Skeletal muscle satellite cell (primary cell): ENCODE measurements at regions not wholly inside any gene's neighbourhood (a gene's known extent, or its start where the extent isn't known, plus 50 kb on each side); places are given as distances from the start of the nearest gene placed in this dataset.

Source experiments
- H3K27me3 ChIP-seq: 2 replicates; pipeline ENCODE4 v1.7.0; 2013; ENCODE audit warnings: low read length; ENCODE audit not compliant: control insufficient read depth, insufficient read depth
- H3K36me3 ChIP-seq: 2 replicates; pipeline ENCODE4 v1.7.0; 2013; ENCODE audit warnings: mild to moderate bottlenecking, control low read depth, low read length; ENCODE audit not compliant: insufficient read depth
- H3K4me1 ChIP-seq: 2 replicates; pipeline ENCODE4 v1.7.0; 2013; ENCODE audit warnings: low read length; ENCODE audit not compliant: control insufficient read depth, insufficient read depth
- H3K4me2 ChIP-seq: 2 replicates; pipeline ENCODE4 v1.7.0; 2013; ENCODE audit warnings: mild to moderate bottlenecking, low read length
- H3K4me3 ChIP-seq: 2 replicates; pipeline ENCODE4 v1.7.0; 2013; ENCODE audit warnings: low read length
- H3K9ac ChIP-seq: 2 replicates; pipeline ENCODE4 v1.7.0; 2013; ENCODE audit warnings: mild to moderate bottlenecking, low read depth, low read length, moderate library complexity
- H3K9me3 ChIP-seq: replicated peaks from 2 replicates; pipeline ENCODE4 v1.7.0; 2013; ENCODE audit warnings: mild to moderate bottlenecking, control low read depth, low read length

- Histone ChIP-seq H3K27me3 (no peaks in the 10 kb centered on the region), H3K36me3 (no peaks in the 10 kb centered on the region), H3K9me3 (no peaks in the 10 kb centered on the region), H3K4me2 (no peak overlapping the region), H3K9ac (no peak overlapping the region), H3K4me3 (no peak overlapping the region), H3K4me1 (peaks cover 32% of the 10 kb centered on the region)
Observed at GRCh38 chr20:19807946-19808330, 49.9 kb downstream of the RIN2 start.

GRCh38 chr20:19808498-19808897, 50.4 kb downstream of the RIN2 start:
- Histone ChIP-seq H3K36me3 (no peaks in the 10 kb centered on the region), H3K4me2 (no peak overlapping the region), H3K27me3 (no peaks in the 10 kb centered on the region), H3K4me1 (peaks cover 38% of the 10 kb centered on the region), H3K9me3 (no peaks in the 10 kb centered on the region), H3K9ac (no peak overlapping the region), H3K4me3 (no peak overlapping the region)

- H3K9ac ChIP-seq, result no peak overlapping the region
- no peak overlapping the region for H3K4me2 ChIP-seq
- H3K4me1 ChIP-seq, result peaks cover 48% of the 10 kb centered on the region
- no peak overlapping the region for H3K4me3 ChIP-seq
- H3K36me3 ChIP-seq, result no peaks in the 10 kb centered on the region
- H3K27me3 ChIP-seq, result no peaks in the 10 kb centered on the region
- no peaks in the 10 kb centered on the region for H3K9me3 ChIP-seq
Observed at GRCh38 chr20:19809505-19809904, 51.4 kb downstream of the RIN2 start.

GRCh38 chr20:19811231-19811630, 53.2 kb downstream of the RIN2 start:
- H3K9ac ChIP-seq, result peak overlapping the region; percentile 4
- no peaks in the 10 kb centered on the region for H3K9me3 ChIP-seq
- H3K36me3 ChIP-seq, result no peaks in the 10 kb centered on the region
- H3K4me2 ChIP-seq, result no peak overlapping the region
- no peak overlapping the region for H3K4me3 ChIP-seq
- no peaks in the 10 kb centered on the region for H3K27me3 ChIP-seq
- peaks cover 62% of the 10 kb centered on the region for H3K4me1 ChIP-seq

GRCh38 chr20:19812056-19812455, 54.0 kb downstream of the RIN2 start:
- Histone ChIP-seq H3K27me3 (no peaks in the 10 kb centered on the region), H3K36me3 (no peaks in the 10 kb centered on the region), H3K9ac (peak overlapping the region; percentile 23), H3K4me2 (peak overlapping the region; percentile 2), H3K9me3 (no peaks in the 10 kb centered on the region), H3K4me1 (peaks cover 63% of the 10 kb centered on the region), H3K4me3 (no peak overlapping the region)

- Histone ChIP-seq H3K9me3 (no peaks in the 10 kb centered on the region), H3K9ac (peak overlapping the region; percentile 23), H3K4me2 (no peak overlapping the region), H3K4me3 (no peak overlapping the region), H3K36me3 (no peaks in the 10 kb centered on the region), H3K4me1 (peaks cover 61% of the 10 kb centered on the region), H3K27me3 (no peaks in the 10 kb centered on the region)
Observed at GRCh38 chr20:19812696-19813095, 54.6 kb downstream of the RIN2 start.

GRCh38 chr20:19813846-19814640, 56.0 kb downstream of the RIN2 start:
- Histone ChIP-seq H3K27me3 (no peaks in the 10 kb centered on the region), H3K4me2 (peak overlapping the region; percentile 8), H3K36me3 (no peaks in the 10 kb centered on the region), H3K4me1 (peaks cover 60% of the 10 kb centered on the region), H3K9ac (peak overlapping the region; percentile 79), H3K4me3 (no peak overlapping the region), H3K9me3 (no peaks in the 10 kb centered on the region)

GRCh38 chr20:19815553-19815991, 57.5 kb downstream of the RIN2 start:
- no peaks in the 10 kb centered on the region for H3K27me3 ChIP-seq
- peak overlapping the region; percentile 24 for H3K4me3 ChIP-seq
- peak overlapping the region; percentile 79 for H3K9ac ChIP-seq
- peak overlapping the region; percentile 53 for H3K4me2 ChIP-seq
- H3K9me3 ChIP-seq, result no peaks in the 10 kb centered on the region
- peaks cover 60% of the 10 kb centered on the region for H3K4me1 ChIP-seq
- no peaks in the 10 kb centered on the region for H3K36me3 ChIP-seq

- H3K4me2 ChIP-seq, result no peak overlapping the region
- H3K9me3 ChIP-seq, result no peaks in the 10 kb centered on the region
- H3K4me1 ChIP-seq, result peaks cover 58% of the 10 kb centered on the region
- no peak overlapping the region for H3K4me3 ChIP-seq
- no peaks in the 10 kb centered on the region for H3K27me3 ChIP-seq
- no peaks in the 10 kb centered on the region for H3K36me3 ChIP-seq
- H3K9ac ChIP-seq, result peak overlapping the region; percentile 71
Observed at GRCh38 chr20:19816386-19816785, 58.3 kb downstream of the RIN2 start.

- H3K4me1 ChIP-seq, result peaks cover 52% of the 10 kb centered on the region
- H3K4me2 ChIP-seq, result no peak overlapping the region
- no peak overlapping the region for H3K4me3 ChIP-seq
- H3K9me3 ChIP-seq, result no peaks in the 10 kb centered on the region
- H3K27me3 ChIP-seq, result no peaks in the 10 kb centered on the region
- H3K36me3 ChIP-seq, result no peaks in the 10 kb centered on the region
- H3K9ac ChIP-seq, result peak overlapping the region; percentile 71
Observed at GRCh38 chr20:19817017-19817416, 59.0 kb downstream of the RIN2 start.

GRCh38 chr20:19819149-19819548, 61.1 kb downstream of the RIN2 start:
- Histone ChIP-seq H3K36me3 (no peaks in the 10 kb centered on the region), H3K27me3 (no peaks in the 10 kb centered on the region), H3K4me1 (peaks cover 31% of the 10 kb centered on the region), H3K9me3 (no peaks in the 10 kb centered on the region), H3K4me3 (no peak overlapping the region), H3K9ac (no peak overlapping the region), H3K4me2 (no peak overlapping the region)

- H3K4me1 ChIP-seq, result peaks cover 24% of the 10 kb centered on the region
- H3K9ac ChIP-seq, result no peak overlapping the region
- H3K27me3 ChIP-seq, result no peaks in the 10 kb centered on the region
- no peak overlapping the region for H3K4me2 ChIP-seq
- no peaks in the 10 kb centered on the region for H3K36me3 ChIP-seq
- H3K4me3 ChIP-seq, result no peak overlapping the region
- no peaks in the 10 kb centered on the region for H3K9me3 ChIP-seq
Observed at GRCh38 chr20:19820555-19821211, 62.6 kb downstream of the RIN2 start.
